ENCODE measurements at regions not wholly inside any gene's neighbourhood (a gene's known extent, or its start where the extent isn't known, plus 50 kb on each side); places are given as distances from the start of the nearest gene placed in this dataset.
A peak's percentile ranks its signal among the peaks of the same experiment; 100 is the strongest.

- 96 to 100% methylated on average over 1 of the region's 1 CpG for WGBS, 2 donors
- Histone ChIP-seq H3K4me1 (peaks cover 6 to 12% of the 10 kb centered on the region in 2 donors), H3K9me3 (no peaks in the 10 kb centered on the region)
These were observed 589.3 kb downstream of the INSC start for GRCh38 chr11:15704064-15704463.

GRCh38 chr11:15704556-15704955 is 589.8 kb downstream of the INSC start:
- no peaks in the 10 kb centered on the region for H3K27me3 ChIP-seq
- H3K27ac ChIP-seq = no peak overlapping the region
- no peak overlapping the region for H3K4me3 ChIP-seq (replicated peaks in 1 of 3)
- TF ChIP-seq POLR2A (IDR thresholded peaks at IDR 0.05) (no peak), CTCF (IDR thresholded peaks at IDR 0.05) (no peak)
- H3K36me3 ChIP-seq = no peaks in the 10 kb centered on the region
- DNase-seq = no peak
- H3K4me1 ChIP-seq = peaks cover 6 to 12% of the 10 kb centered on the region in 2 donors
- intact Hi-C loops (cut with DNase I) = no loop called here
- H3K9me3 ChIP-seq = no peaks in the 10 kb centered on the region

More at GRCh38 chr11:15704064-15704463, 589.3 kb downstream of the INSC start:
- no peak for TF ChIP-seq POLR2A (IDR thresholded peaks at IDR 0.05)
- intact Hi-C loops (cut with DNase I) = no loop called here
- Histone ChIP-seq H3K27ac (no peak overlapping the region), H3K4me3 (replicated peaks in 1 of 3) (no peak overlapping the region), H3K27me3 (no peaks in the 10 kb centered on the region), H3K36me3 (no peaks in the 10 kb centered on the region)
- no peak for DNase-seq

- peaks cover 17 to 22% of the 10 kb centered on the region in 2 donors for H3K4me1 ChIP-seq
- no peaks in the 10 kb centered on the region for H3K27me3 ChIP-seq
- no peak overlapping the region for H3K27ac ChIP-seq
- intact Hi-C loops (cut with DNase I) = no loop called here
- no peaks in the 10 kb centered on the region for H3K36me3 ChIP-seq
- no peak for DNase-seq
- H3K9me3 ChIP-seq = no peaks in the 10 kb centered on the region
- 96 to 98% methylated on average over 5 of the region's 5 CpGs for WGBS, 2 donors
- H3K4me3 ChIP-seq (replicated peaks in 1 of 3) = no peak overlapping the region
- TF ChIP-seq CTCF (IDR thresholded peaks at IDR 0.05) (no peak), POLR2A (IDR thresholded peaks at IDR 0.05) (no peak)
These were observed 591.2 kb downstream of the INSC start for GRCh38 chr11:15705891-15706290.

- Histone ChIP-seq H3K27ac (peak overlapping the region in 1 of 3 donors; percentile 17), H3K9me3 (no peaks in the 10 kb centered on the region), H3K4me1 (peaks cover 17 to 29% of the 10 kb centered on the region in 2 donors), H3K27me3 (no peaks in the 10 kb centered on the region), H3K4me3 (replicated peaks in 1 of 3) (no peak overlapping the region), H3K36me3 (no peaks in the 10 kb centered on the region)
- TF ChIP-seq CTCF (IDR thresholded peaks at IDR 0.05) (no peak), POLR2A (IDR thresholded peaks at IDR 0.05) (no peak)
- no peak for DNase-seq
- intact Hi-C loops (cut with DNase I) = no loop called here
- WGBS, 2 donors = 77 to 81% methylated on average over 1 of the region's 1 CpG
These were observed 592.5 kb downstream of the INSC start for GRCh38 chr11:15707194-15707593.

- H3K36me3 ChIP-seq = no peaks in the 10 kb centered on the region
- no peaks in the 10 kb centered on the region for H3K9me3 ChIP-seq
- H3K4me1 ChIP-seq = peaks cover 17 to 29% of the 10 kb centered on the region in 2 donors
- intact Hi-C loops (cut with DNase I) = no loop called here
- H3K27me3 ChIP-seq = no peaks in the 10 kb centered on the region
- peak overlapping the region in 1 of 3 donors; percentile 17 for H3K27ac ChIP-seq
- DNase-seq = peak; percentile 50 to 61
- 33 to 40% methylated on average over 2 of the region's 2 CpGs for WGBS, 2 donors
- TF ChIP-seq POLR2A (IDR thresholded peaks at IDR 0.05) (no peak), CTCF (IDR thresholded peaks at IDR 0.05) (no peak)
- H3K4me3 ChIP-seq (replicated peaks in 1 of 3) = no peak overlapping the region
These were observed 593.2 kb downstream of the INSC start for GRCh38 chr11:15707971-15708370.
